Esophagus squamous epithelium (tissue), 5 donors: ENCODE measurements at regions not wholly inside any gene's neighbourhood (a gene's known extent, or its start where the extent isn't known, plus 50 kb on each side); places are given as distances from the start of the nearest gene placed in this dataset.
"Not testable (repeated sequence)": the region's sequence is repeated elsewhere in the genome, so short reads cannot be mapped to it uniquely, and the experiment has no call there.

Experiments used
- DNase-seq: peaks from one replicate; lab custom pipeline; 2025; lab: John Stamatoyannopoulos, UW
- H3K27ac ChIP-seq, 4 donors: fragments of 200-600 bp; sonication (generic); one replicate each; pipeline ENCODE4 v1.5.1; 2016 to 2019; ENCODE audit warnings: mild to moderate bottlenecking in 1 of 4
- H3K27me3 ChIP-seq, 4 donors: fragments of 200-600 bp; sonication (generic); 1 replicate in 3 of 4; 2 replicates in 1 of 4; pipeline versions ENCODE4 v1.5.1 to v1.6.0; 2017 to 2021; ENCODE audit warnings: antibody characterized with exemption in 1 of 4
- H3K36me3 ChIP-seq, 3 donors: fragments of 200-600 bp; sonication (generic); one replicate each; pipeline ENCODE4 v1.5.1; 2016 to 2019
- H3K4me1 ChIP-seq, 3 donors: fragments of 200-600 bp; sonication (generic); one replicate each; pipeline ENCODE4 v1.5.1; 2017 to 2019
- H3K4me3 ChIP-seq, 4 donors: fragments of 200-600 bp; sonication (generic); 1 replicate in 3 of 4; 2 replicates in 1 of 4; pipeline ENCODE4 v1.5.1; 2016 to 2019; ENCODE audit warnings: mild to moderate bottlenecking in 2 of 4, moderate library complexity in 1 of 4
- H3K9me3 ChIP-seq, 3 donors: fragments of 200-600 bp; sonication (generic); one replicate each; pipeline ENCODE4 v1.5.1; 2016 to 2019
- POLR2A ChIP-seq, 4 donors: fragments of 450-650 bp; IDR thresholded peaks; one replicate each; pipeline ENCODE4 v1.6.1; 2017; ENCODE audit warnings: antibody characterized with exemption in 4 of 4, mild to moderate bottlenecking in 4 of 4, moderate library complexity in 3 of 4
- WGBS, 2 donors: methylation state at CpG; one replicate each; pipeline ENCODE4 v1.1.5; 2018; 5-methylcytosine and 5-hydroxymethylcytosine counted together
- intact Hi-C: fragments of 100-400 bp; cut with DNase I; formaldehyde crosslinking; loops from one replicate; pipeline ENCODE4 v1.15.0; 2022
- TF ChIP-seq, protein P1 (sequence below), 6 experiments: fragments of 450-650 bp in 4 of 6; fragments of 200-600 bp in 2 of 6; sonication (generic) in 2 of 6; IDR thresholded peaks; one replicate each; pipeline ENCODE4 v1.5.1; 2016 to 2019; ENCODE audit warnings: antibody characterized with exemption in 6 of 6, mild to moderate bottlenecking in 4 of 6, moderate library complexity in 4 of 6
- donor health status: DM: yes; HTN: yes; CAD: no.

DNA sequence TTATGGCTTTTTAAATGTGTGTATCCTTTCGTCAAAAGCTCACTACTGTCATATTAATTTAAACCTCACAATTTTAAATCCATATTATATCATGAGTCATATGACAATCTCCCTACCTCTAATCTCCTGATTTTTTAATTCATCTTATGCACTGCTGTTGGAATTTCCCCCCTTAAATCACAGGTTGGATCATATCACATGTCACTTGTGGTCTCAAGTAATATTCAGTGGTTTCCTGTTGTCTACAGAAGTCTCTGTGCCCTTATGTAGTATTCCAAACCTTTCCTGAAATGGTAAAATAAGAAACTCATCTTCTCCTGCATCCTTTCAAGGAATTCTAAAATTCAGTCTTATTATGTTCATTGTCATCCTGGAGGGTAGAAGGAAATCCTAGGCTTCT, 116.0 kb upstream of the CBLB start:
- Histone ChIP-seq H3K27ac (no peak overlapping the region), H3K36me3 (no peaks in the 10 kb centered on the region), H3K9me3 (peaks cover 0 to 7% (median 0%) of the 10 kb centered on the region in 3 donors), H3K27me3 (no peaks in the 10 kb centered on the region), H3K4me1 (no peaks in the 10 kb centered on the region), H3K4me3 (no peak overlapping the region)
- DNase-seq, result no peak
- WGBS, 2 donors, result 84 to 88% methylated on average over 1 of the region's 1 CpG
- TF ChIP-seq, protein P1, sequence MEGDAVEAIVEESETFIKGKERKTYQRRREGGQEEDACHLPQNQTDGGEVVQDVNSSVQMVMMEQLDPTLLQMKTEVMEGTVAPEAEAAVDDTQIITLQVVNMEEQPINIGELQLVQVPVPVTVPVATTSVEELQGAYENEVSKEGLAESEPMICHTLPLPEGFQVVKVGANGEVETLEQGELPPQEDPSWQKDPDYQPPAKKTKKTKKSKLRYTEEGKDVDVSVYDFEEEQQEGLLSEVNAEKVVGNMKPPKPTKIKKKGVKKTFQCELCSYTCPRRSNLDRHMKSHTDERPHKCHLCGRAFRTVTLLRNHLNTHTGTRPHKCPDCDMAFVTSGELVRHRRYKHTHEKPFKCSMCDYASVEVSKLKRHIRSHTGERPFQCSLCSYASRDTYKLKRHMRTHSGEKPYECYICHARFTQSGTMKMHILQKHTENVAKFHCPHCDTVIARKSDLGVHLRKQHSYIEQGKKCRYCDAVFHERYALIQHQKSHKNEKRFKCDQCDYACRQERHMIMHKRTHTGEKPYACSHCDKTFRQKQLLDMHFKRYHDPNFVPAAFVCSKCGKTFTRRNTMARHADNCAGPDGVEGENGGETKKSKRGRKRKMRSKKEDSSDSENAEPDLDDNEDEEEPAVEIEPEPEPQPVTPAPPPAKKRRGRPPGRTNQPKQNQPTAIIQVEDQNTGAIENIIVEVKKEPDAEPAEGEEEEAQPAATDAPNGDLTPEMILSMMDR (IDR thresholded peaks at IDR 0.05), result no peak
- TF ChIP-seq POLR2A (IDR thresholded peaks at IDR 0.05), result no peak
- intact Hi-C loops, result no loop called here

DNA sequence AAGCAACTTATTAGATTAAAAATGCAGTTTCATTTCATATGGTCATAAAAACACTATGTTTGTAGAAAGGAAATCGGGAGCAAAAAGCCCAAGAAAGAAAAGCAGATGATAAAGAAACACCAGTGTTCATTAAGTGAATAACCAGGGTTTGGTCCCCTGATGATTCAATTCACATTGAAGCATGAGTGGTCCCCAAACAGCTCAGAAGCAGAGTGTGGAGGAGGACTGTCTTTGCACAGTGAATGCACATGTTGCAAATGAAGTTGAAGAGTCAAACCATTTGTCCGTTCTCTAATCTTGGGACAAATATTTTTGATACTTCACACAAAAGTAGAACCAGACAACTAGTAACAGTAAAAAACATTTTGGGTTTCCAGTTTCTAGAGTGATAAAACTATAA, 117.5 kb upstream of the CBLB start:
- DNase-seq, H3K27me3 ChIP-seq, H3K27ac ChIP-seq, H3K4me3 ChIP-seq, H3K4me1 ChIP-seq, H3K9me3 ChIP-seq, H3K36me3 ChIP-seq, intact Hi-C loops: not testable (repeated sequence)
- WGBS, 2 donors, result 82 to 84% methylated on average over 2 of the region's 2 CpGs

DNA sequence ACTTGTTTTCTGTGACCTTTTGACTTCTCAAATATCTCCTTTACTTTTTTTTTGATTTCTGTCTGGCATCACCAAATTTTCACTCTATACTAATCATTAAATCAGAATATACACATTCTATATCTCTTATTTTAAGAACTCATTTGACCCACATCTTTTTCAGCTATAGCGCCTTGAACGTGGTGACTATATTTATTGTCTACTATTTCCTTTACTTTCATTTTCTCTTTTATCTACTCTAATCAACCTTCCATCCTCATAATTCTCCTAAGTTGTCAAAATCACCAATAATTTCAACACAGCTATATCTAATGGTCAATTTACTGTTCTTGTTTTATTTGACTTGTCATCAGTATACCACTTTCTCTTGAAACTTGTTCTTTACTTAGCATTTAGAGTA, 119.0 kb upstream of the CBLB start:
- TF ChIP-seq POLR2A (IDR thresholded peaks at IDR 0.05), result no peak
- TF ChIP-seq, protein P1 (IDR thresholded peaks at IDR 0.05), result no peak
- Histone ChIP-seq H3K27me3 (no peaks in the 10 kb centered on the region), H3K4me3 (no peak overlapping the region), H3K4me1 (no peaks in the 10 kb centered on the region), H3K36me3 (no peaks in the 10 kb centered on the region), H3K9me3 (peaks cover 0 to 7% (median 0%) of the 10 kb centered on the region in 3 donors), H3K27ac (no peak overlapping the region)
- DNase-seq, result no peak
- intact Hi-C loops, result no loop called here
- WGBS, 2 donors, result 66 to 85% methylated on average over 2 of the region's 2 CpGs

DNA sequence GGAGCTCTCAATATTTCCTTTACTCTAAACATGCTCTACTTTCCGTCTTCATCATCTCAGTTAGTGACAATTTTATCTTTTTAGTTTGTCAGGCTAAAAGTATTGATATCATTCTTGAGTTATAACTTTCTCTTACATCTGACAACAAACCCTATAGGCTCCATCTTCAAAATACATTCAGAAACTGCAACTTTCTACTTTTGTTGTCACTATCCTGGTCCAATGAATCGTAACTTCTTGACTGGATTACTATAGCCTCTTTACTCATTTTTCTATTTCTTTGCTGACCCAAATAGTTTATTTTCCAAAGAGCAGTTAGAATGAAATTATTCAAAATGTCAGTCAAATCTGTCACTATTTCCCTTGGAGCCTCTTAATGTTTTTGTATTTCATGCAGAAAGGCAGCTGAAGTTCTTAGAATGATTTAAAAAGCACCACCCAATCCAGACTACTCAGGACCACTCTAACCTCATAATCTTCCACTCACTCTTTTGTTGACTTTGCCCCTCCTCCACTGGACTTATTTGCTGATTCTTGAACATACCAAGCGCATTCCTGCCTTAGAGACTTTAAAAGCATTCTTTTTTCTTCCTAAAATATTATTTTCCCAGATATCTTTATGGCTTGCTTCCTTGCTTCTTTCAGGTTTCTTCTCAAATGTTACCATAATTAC, 119.9 kb upstream of the CBLB start:
- no peak overlapping the region for H3K27ac ChIP-seq
- intact Hi-C loops, result no loop called here
- H3K9me3 ChIP-seq, result peaks cover 0 to 3% (median 0%) of the 10 kb centered on the region in 3 donors
- H3K36me3 ChIP-seq, result no peaks in the 10 kb centered on the region
- no peaks in the 10 kb centered on the region for H3K27me3 ChIP-seq
- H3K4me3 ChIP-seq, result no peak overlapping the region
- no peak for TF ChIP-seq POLR2A (IDR thresholded peaks at IDR 0.05)
- TF ChIP-seq, protein P1 (IDR thresholded peaks at IDR 0.05), result no peak
- 91% methylated on average over 3 of the region's 3 CpGs for WGBS, 2 donors
- no peak for DNase-seq
- H3K4me1 ChIP-seq, result no peaks in the 10 kb centered on the region

DNA sequence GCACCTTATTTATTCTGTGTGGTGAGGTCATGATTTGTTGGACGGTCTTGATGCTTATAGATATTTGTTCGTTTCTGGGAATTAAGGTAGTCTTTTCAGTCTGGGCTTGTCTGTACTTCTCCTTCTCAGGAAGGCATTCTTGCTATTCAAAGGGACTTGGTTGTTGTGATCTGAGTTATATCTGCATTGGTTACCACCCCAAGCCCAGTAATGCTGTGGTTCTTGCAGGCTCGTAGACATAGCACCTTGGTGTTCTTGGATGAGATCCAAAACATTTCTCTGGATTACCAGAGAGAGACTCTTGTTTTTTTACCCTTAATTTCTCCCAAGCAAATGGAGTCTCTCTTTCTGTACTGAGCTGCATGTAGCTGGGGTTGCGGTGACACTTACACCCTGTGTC, 128.0 kb upstream of the CBLB start:
- H3K36me3 ChIP-seq, result no peaks in the 10 kb centered on the region
- 52 to 58% methylated on average over 3 to 4 of the region's 4 CpGs for WGBS, 2 donors
- DNase-seq, result no peak
- no peak for TF ChIP-seq POLR2A (IDR thresholded peaks at IDR 0.05)
- TF ChIP-seq, protein P1 (IDR thresholded peaks at IDR 0.05), result no peak
- H3K27ac ChIP-seq, result no peak overlapping the region
- intact Hi-C loops, result no loop called here
- no peak overlapping the region for H3K4me3 ChIP-seq
- H3K4me1 ChIP-seq, result peaks cover 0 to 18% (median 7%) of the 10 kb centered on the region in 3 donors
- no peaks in the 10 kb centered on the region for H3K27me3 ChIP-seq
- peaks cover 0 to 11% (median 4%) of the 10 kb centered on the region in 3 donors for H3K9me3 ChIP-seq
